Ishikawa (cell line): ENCODE measurements at regions not wholly inside any gene's neighbourhood (a gene's known extent, or its start where the extent isn't known, plus 50 kb on each side); places are given as distances from the start of the nearest gene placed in this dataset.

Experiments
- EP300 ChIP-seq: IDR thresholded peaks from 2 replicates; pipeline ENCODE4 v1.6.1; 2012; ENCODE audit warnings: borderline replicate concordance
- NFIC ChIP-seq: IDR thresholded peaks from 2 replicates; pipeline ENCODE4 v1.6.1; 2012
- TAF1 ChIP-seq: IDR thresholded peaks from 2 replicates; pipeline ENCODE4 v1.6.1; 2012; ENCODE audit warnings: low read depth, mild to moderate bottlenecking
- TCF12 ChIP-seq: IDR thresholded peaks from 2 replicates; pipeline ENCODE4 v1.6.1; 2012; ENCODE audit warnings: low read depth
- USF1 ChIP-seq: IDR thresholded peaks from 2 replicates; pipeline ENCODE4 v1.6.1; 2012
- YY1 ChIP-seq: IDR thresholded peaks from 2 replicates; pipeline ENCODE4 v1.6.1; 2012; ENCODE audit warnings: low read depth
- TF ChIP-seq, protein P1 (sequence below): IDR thresholded peaks from 2 replicates; pipeline ENCODE4 v1.6.1; 2012
- TF ChIP-seq, protein P2 (sequence below): IDR thresholded peaks from 2 replicates; pipeline ENCODE4 v1.6.1; 2012; ENCODE audit warnings: low read depth, mild to moderate bottlenecking

DNA sequence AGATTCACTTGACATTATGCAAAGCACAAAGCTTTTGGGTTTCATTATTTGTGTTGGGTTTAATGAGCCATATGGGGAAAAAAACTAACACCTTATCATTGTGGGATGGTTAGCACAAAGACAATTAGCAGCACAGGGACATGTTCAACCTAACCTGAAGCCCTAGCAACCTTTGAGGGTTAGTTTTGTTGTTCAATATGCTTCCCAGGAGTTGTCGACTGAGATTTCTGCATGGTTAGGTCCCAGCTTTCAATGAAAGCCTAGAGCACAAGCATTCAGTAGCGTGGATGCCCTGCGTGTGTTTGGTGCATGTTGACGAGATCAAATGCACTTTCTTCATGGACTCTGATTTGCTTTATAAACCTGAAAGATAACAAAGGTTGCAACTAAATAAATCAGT lies 565.2 kb upstream of the TLE4 start:
- TF ChIP-seq TAF1 (no peak), USF1 (no peak), NFIC (no peak), TCF12 (no peak), YY1 (no peak), EP300 (no peak)
- TF ChIP-seq, protein P1, sequence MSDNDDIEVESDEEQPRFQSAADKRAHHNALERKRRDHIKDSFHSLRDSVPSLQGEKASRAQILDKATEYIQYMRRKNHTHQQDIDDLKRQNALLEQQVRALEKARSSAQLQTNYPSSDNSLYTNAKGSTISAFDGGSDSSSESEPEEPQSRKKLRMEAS = no peak
- TF ChIP-seq, protein P2, sequence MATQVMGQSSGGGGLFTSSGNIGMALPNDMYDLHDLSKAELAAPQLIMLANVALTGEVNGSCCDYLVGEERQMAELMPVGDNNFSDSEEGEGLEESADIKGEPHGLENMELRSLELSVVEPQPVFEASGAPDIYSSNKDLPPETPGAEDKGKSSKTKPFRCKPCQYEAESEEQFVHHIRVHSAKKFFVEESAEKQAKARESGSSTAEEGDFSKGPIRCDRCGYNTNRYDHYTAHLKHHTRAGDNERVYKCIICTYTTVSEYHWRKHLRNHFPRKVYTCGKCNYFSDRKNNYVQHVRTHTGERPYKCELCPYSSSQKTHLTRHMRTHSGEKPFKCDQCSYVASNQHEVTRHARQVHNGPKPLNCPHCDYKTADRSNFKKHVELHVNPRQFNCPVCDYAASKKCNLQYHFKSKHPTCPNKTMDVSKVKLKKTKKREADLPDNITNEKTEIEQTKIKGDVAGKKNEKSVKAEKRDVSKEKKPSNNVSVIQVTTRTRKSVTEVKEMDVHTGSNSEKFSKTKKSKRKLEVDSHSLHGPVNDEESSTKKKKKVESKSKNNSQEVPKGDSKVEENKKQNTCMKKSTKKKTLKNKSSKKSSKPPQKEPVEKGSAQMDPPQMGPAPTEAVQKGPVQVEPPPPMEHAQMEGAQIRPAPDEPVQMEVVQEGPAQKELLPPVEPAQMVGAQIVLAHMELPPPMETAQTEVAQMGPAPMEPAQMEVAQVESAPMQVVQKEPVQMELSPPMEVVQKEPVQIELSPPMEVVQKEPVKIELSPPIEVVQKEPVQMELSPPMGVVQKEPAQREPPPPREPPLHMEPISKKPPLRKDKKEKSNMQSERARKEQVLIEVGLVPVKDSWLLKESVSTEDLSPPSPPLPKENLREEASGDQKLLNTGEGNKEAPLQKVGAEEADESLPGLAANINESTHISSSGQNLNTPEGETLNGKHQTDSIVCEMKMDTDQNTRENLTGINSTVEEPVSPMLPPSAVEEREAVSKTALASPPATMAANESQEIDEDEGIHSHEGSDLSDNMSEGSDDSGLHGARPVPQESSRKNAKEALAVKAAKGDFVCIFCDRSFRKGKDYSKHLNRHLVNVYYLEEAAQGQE = no peak
